GM12875 (cell line): ENCODE measurements at regions not wholly inside any gene's neighbourhood (a gene's known extent, or its start where the extent isn't known, plus 50 kb on each side); places are given as distances from the start of the nearest gene placed in this dataset.

Source experiments
- H3K4me3 ChIP-seq: one replicate; pipeline ENCODE4 v1.5.1; 2011; ENCODE audit warnings: low read depth, low read length, control low read depth
- CTCF ChIP-seq: IDR thresholded peaks from 2 replicates; pipeline ENCODE4 v1.5.1; 2011; ENCODE audit warnings: low read depth, mild to moderate bottlenecking, control low read depth, inconsistent platforms, low read length, moderate library complexity, borderline replicate concordance; ENCODE audit not compliant: insufficient read depth

- TF ChIP-seq CTCF: no peak
- H3K4me3 ChIP-seq: no peak overlapping the region
Observed at GRCh38 chr14:101072945-101073597, 169.5 kb upstream of the RTL1 start.

GRCh38 chr14:101073598-101073965, 170.1 kb upstream of the RTL1 start:
- TF ChIP-seq CTCF: no peak
- H3K4me3 ChIP-seq: no peak overlapping the region

- H3K4me3 ChIP-seq: no peak overlapping the region
- TF ChIP-seq CTCF: no peak
Observed at GRCh38 chr14:101074196-101075024, 170.9 kb upstream of the RTL1 start.

- no peak for TF ChIP-seq CTCF
Observed at GRCh38 chr14:101075025-101075800, 171.7 kb upstream of the RTL1 start.

GRCh38 chr14:101075801-101076413, 172.4 kb upstream of the RTL1 start:
- H3K4me3 ChIP-seq: no peak overlapping the region
- no peak for TF ChIP-seq CTCF

More at GRCh38 chr14:101075025-101075800, 171.7 kb upstream of the RTL1 start:
- no peak overlapping the region for H3K4me3 ChIP-seq

- TF ChIP-seq CTCF: no peak
- H3K4me3 ChIP-seq: no peak overlapping the region
Observed at GRCh38 chr14:101076451-101077198, 173.1 kb upstream of the RTL1 start.
